ENCODE measurements at regions not wholly inside any gene's neighbourhood (a gene's known extent, or its start where the extent isn't known, plus 50 kb on each side); places are given as distances from the start of the nearest gene placed in this dataset.

DNA sequence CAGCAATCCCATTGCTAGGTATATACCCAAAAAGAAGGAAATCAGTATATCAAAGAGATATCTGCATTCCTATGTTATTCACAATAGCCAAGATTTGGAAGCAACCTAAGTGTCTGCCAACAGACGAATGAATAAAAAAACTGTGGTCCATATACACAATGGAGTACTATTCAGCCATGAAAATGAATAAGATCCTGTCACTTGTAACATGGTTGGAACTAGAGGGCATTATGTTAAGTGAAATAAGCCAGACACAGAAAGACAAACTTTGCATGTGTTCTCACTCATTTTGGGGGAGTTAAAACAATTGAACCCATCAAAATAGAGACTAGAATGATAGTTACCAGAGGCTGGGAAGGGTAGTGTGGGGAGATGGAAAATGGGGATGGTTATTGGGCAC is 323.5 kb upstream of the NFE2L3 start:
- TF ChIP-seq, protein P1, sequence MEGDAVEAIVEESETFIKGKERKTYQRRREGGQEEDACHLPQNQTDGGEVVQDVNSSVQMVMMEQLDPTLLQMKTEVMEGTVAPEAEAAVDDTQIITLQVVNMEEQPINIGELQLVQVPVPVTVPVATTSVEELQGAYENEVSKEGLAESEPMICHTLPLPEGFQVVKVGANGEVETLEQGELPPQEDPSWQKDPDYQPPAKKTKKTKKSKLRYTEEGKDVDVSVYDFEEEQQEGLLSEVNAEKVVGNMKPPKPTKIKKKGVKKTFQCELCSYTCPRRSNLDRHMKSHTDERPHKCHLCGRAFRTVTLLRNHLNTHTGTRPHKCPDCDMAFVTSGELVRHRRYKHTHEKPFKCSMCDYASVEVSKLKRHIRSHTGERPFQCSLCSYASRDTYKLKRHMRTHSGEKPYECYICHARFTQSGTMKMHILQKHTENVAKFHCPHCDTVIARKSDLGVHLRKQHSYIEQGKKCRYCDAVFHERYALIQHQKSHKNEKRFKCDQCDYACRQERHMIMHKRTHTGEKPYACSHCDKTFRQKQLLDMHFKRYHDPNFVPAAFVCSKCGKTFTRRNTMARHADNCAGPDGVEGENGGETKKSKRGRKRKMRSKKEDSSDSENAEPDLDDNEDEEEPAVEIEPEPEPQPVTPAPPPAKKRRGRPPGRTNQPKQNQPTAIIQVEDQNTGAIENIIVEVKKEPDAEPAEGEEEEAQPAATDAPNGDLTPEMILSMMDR (IDR thresholded peaks at IDR 0.05 in 4 of 5, conservative IDR thresholded peaks at IDR 0.05 in 1 of 5): no peak
- TF ChIP-seq POLR2A (IDR thresholded peaks at IDR 0.05): no peak

All from gastrocnemius medialis (tissue), 4 donors.